ENCODE measurements at regions not wholly inside any gene's neighbourhood (a gene's known extent, or its start where the extent isn't known, plus 50 kb on each side); places are given as distances from the start of the nearest gene placed in this dataset.

GRCh38 chr2:236847023-236847422 lies 238.7 kb upstream of the COPS8 start:
- FAIRE-seq = no peak
- Histone ChIP-seq H3K18ac (ENCODE audit: extremely low read depth, low read length) (peak overlapping the region; percentile 76), H3K4me3 (ENCODE audit: extremely low read depth in 1 of 4, insufficient read depth in 2 of 4, low read depth in 3 of 4, low read length in 4 of 4) (peak overlapping the region in 1 of 4 experiments; percentile 46; a peak in 2 of 8 replicates), H3K27me3 (replicated peaks in 1 of 4; ENCODE audit: control insufficient read depth in 3 of 4, extremely low read depth in 1 of 4, insufficient read depth in 3 of 4, low read length in 3 of 4) (peaks cover 0 to 4% (median 0%) of the 10 kb centered on the region in 4 experiments; a peak in 1 of 7 replicates), H3K9ac (replicated peaks in 1 of 4; ENCODE audit: extremely low read depth in 1 of 4, low read depth in 3 of 4, low read length in 3 of 4) (no peak overlapping the region), H4K8ac (ENCODE audit: extremely low read depth, insufficient read depth, low read length) (no peak overlapping the region), H2BK15ac (ENCODE audit: low read length) (peak overlapping the region; percentile 92; the same call in 1 of the 2 replicates), H2BK120ac (replicated peaks; ENCODE audit: low read depth, low read length) (peak overlapping the region; percentile 63), H3K9me3 (ENCODE audit: insufficient read depth in 2 of 2, low read depth in 1 of 2, low read length in 1 of 2) (peaks cover 10 to 23% of the 10 kb centered on the region in 2 experiments), H2BK12ac (ENCODE audit: low read depth, low read length) (peak overlapping the region; percentile 32; the same call in 1 of the 2 replicates), H2AK5ac (ENCODE audit: low read depth, low read length) (peak overlapping the region; percentile 5; the same call in 1 of the 2 replicates), H3K27ac (ENCODE audit: low read depth, low read length) (peak overlapping the region; percentile 40; the same call in 1 of the 2 replicates), H4K5ac (ENCODE audit: insufficient read length, low read depth, low read length) (peak overlapping the region; percentile 14), H3K14ac (ENCODE audit: insufficient read length) (peak overlapping the region; percentile 2), H2BK20ac (ENCODE audit: low read length) (peak overlapping the region; percentile 74), H3K23ac (ENCODE audit: insufficient read length) (no peak overlapping the region), H3K4me1 (replicated peaks in 1 of 4; ENCODE audit: control insufficient read depth in 3 of 4, insufficient read depth in 4 of 4, low read length in 3 of 4) (peaks cover 8 to 20% (median 17%) of the 10 kb centered on the region in 4 experiments), H3K4ac (replicated peaks; ENCODE audit: insufficient read length, low read depth, low read length) (peak overlapping the region; percentile 82), H3K79me1 (ENCODE audit: low read depth, low read length) (no peaks in the 10 kb centered on the region), H3K4me2 (ENCODE audit: insufficient read depth in 1 of 2, low read depth in 2 of 2, low read length in 2 of 2) (peak overlapping the region; percentile 52 to 61), H2BK5ac (ENCODE audit: low read depth, low read length) (peak overlapping the region; percentile 89; the same call in 1 of the 2 replicates), H3K56ac (replicated peaks; ENCODE audit: insufficient read length, low read depth, low read length) (peak overlapping the region; percentile 14), H4K91ac (replicated peaks; ENCODE audit: insufficient read length, low read length) (peak overlapping the region; percentile 93), H4K20me1 (replicated peaks in 1 of 2; ENCODE audit: control insufficient read depth in 1 of 2, insufficient read depth in 2 of 2, low read length in 2 of 2) (no peaks in the 10 kb centered on the region), H3K23me2 (ENCODE audit: low read depth, low read length) (no peaks in the 10 kb centered on the region), H3K36me3 (ENCODE audit: control insufficient read depth in 2 of 4, insufficient read depth in 4 of 4, low read length in 3 of 4) (no peaks in the 10 kb centered on the region), H3K79me2 (ENCODE audit: control insufficient read depth in 1 of 2, insufficient read depth in 2 of 2, low read length in 2 of 2) (no peaks in the 10 kb centered on the region), H2AFZ (ENCODE audit: low read length) (no peak overlapping the region)
- 45% methylated on average over 6 of the region's 6 CpGs; no CpG with 5 or more reads in 1 of the 2 experiments for WGBS, 2 experiments (ENCODE audit: extremely low coverage in 1 of 2, insufficient coverage in 1 of 2, insufficient read length in 1 of 2, insufficient replicate concordance in 2 of 2, low coverage in 1 of 2, low lambda C conversion rate in 2 of 2, missing lambda C conversion rate in 1 of 2)
- DNase-seq (ENCODE audit: low read depth in 1 of 2, low spot score in 2 of 2) = no peak
- POLR2A ChIA-PET (ENCODE audit: partially characterized antibody) = no interaction called here
- CTCF ChIA-PET (ENCODE audit: partially characterized antibody) = interaction anchor here (0.9 kb wide), 1 partner anchor 908 kb away, joined by 4 read pairs; no protein-coding TSS in a partner anchor
- TF ChIP-seq SIRT6 (IDR thresholded peaks at IDR 0.05; ENCODE audit: low read length) (no peak), CTBP2 (IDR thresholded peaks at IDR 0.05; ENCODE audit: borderline replicate concordance, insufficient read depth, insufficient read length, low read length) (no peak), SIX5 (IDR thresholded peaks at IDR 0.05; ENCODE audit: low read depth, low read length) (no peak), FOSL1 (IDR thresholded peaks at IDR 0.05; ENCODE audit: insufficient read depth, low read depth, low read length) (no peak), EP300 (IDR thresholded peaks at IDR 0.05; ENCODE audit: borderline replicate concordance in 1 of 2, low read depth in 2 of 2, low read length in 2 of 2) (no peak), PHF8 (conservative IDR thresholded peaks at IDR 0.05; ENCODE audit: low read depth, low read length) (no peak), EZH2 (IDR thresholded peaks at IDR 0.05; ENCODE audit: low read depth, low read length, severe bottlenecking) (no peak), BRCA1 (IDR thresholded peaks at IDR 0.05; ENCODE audit: low read depth, low read length) (no peak)

Measured in H1 (cell line).